ENCODE measurements at regions not wholly inside any gene's neighbourhood (a gene's known extent, or its start where the extent isn't known, plus 50 kb on each side); places are given as distances from the start of the nearest gene placed in this dataset.

GRCh38 chr13:112143046-112143752 is 76.2 kb downstream of the SOX1 start:
- TF ChIP-seq CTCF (IDR thresholded peaks at IDR 0.05; ENCODE audit: poor library complexity) (no peak), EZH2 (IDR thresholded peaks at IDR 0.05; ENCODE audit: borderline replicate concordance) (no peak), EZH2phosphoT487 (IDR thresholded peaks at IDR 0.05; ENCODE audit: low read depth, severe bottlenecking, unreplicated experiment) (no peak)
